Smooth muscle cell of the brain vasculature (primary cell): ENCODE measurements at regions not wholly inside any gene's neighbourhood (a gene's known extent, or its start where the extent isn't known, plus 50 kb on each side); places are given as distances from the start of the nearest gene placed in this dataset.
A peak's percentile ranks its signal among the peaks of the same experiment; 100 is the strongest.
"Not testable (repeated sequence)": the region's sequence is repeated elsewhere in the genome, so short reads cannot be mapped to it uniquely, and the experiment has no call there.

Experiments used
- DNase-seq: peaks from one replicate; pipeline ENCODE4 v3.0.0-alpha.2; 2012; ENCODE audit warnings: low read depth, low spot score

- no peak for DNase-seq
These were observed 211.6 kb upstream of the SESN3 start for GRCh38 chr11:95442531-95443050.

GRCh38 chr11:95435628-95436353 lies 204.8 kb upstream of the SESN3 start:
- no peak for DNase-seq

- no peak for DNase-seq
These were observed 204.2 kb upstream of the SESN3 start for GRCh38 chr11:95435192-95435591.

- DNase-seq, result no peak
These were observed 203.6 kb upstream of the SESN3 start for GRCh38 chr11:95434489-95435057.

GRCh38 chr11:95434009-95434408 lies 203.0 kb upstream of the SESN3 start:
- DNase-seq, result no peak

- DNase-seq, result no peak
These were observed 201.9 kb upstream of the SESN3 start for GRCh38 chr11:95432714-95433503.

GRCh38 chr11:95429376-95429907 lies 198.4 kb upstream of the SESN3 start:
- DNase-seq, result no peak

- no peak for DNase-seq
These were observed 195.9 kb upstream of the SESN3 start for GRCh38 chr11:95426823-95427462.

- no peak for DNase-seq
These were observed 188.9 kb upstream of the SESN3 start for GRCh38 chr11:95419915-95420314.

GRCh38 chr11:95418916-95419315 lies 187.9 kb upstream of the SESN3 start:
- DNase-seq, result no peak

- DNase-seq, result no peak
These were observed 186.8 kb upstream of the SESN3 start for GRCh38 chr11:95417832-95418231.

- DNase-seq, result no peak
These were observed 184.9 kb upstream of the SESN3 start for GRCh38 chr11:95415837-95416304.

- no peak for DNase-seq
These were observed 183.2 kb upstream of the SESN3 start for GRCh38 chr11:95414217-95414616.

- DNase-seq, result no peak
These were observed 182.8 kb upstream of the SESN3 start for GRCh38 chr11:95413761-95414160.

GRCh38 chr11:95413021-95413420 lies 182.0 kb upstream of the SESN3 start:
- DNase-seq, result no peak

- DNase-seq, result no peak
These were observed 181.1 kb upstream of the SESN3 start for GRCh38 chr11:95412074-95412473.

GRCh38 chr11:95410707-95411106 lies 179.7 kb upstream of the SESN3 start:
- DNase-seq, result not testable (repeated sequence)

GRCh38 chr11:95406271-95406670 lies 175.3 kb upstream of the SESN3 start:
- DNase-seq, result no peak

- no peak for DNase-seq
These were observed 173.4 kb upstream of the SESN3 start for GRCh38 chr11:95404370-95404769.

- peak; percentile 35 for DNase-seq
These were observed 167.6 kb upstream of the SESN3 start for GRCh38 chr11:95398437-95399112.

GRCh38 chr11:95392644-95393043 lies 161.6 kb upstream of the SESN3 start:
- no peak for DNase-seq
